ENCODE measurements at regions not wholly inside any gene's neighbourhood (a gene's known extent, or its start where the extent isn't known, plus 50 kb on each side); places are given as distances from the start of the nearest gene placed in this dataset.

- Histone ChIP-seq H3K4me3 (ENCODE audit: low read depth in 2 of 2, low read length in 1 of 2) (no peak overlapping the region), H3K4me2 (no peak overlapping the region), H3F3A (replicated peaks; ENCODE audit: insufficient read depth) (no peaks in the 10 kb centered on the region), H3K27me3 (ENCODE audit: insufficient read depth) (no peaks in the 10 kb centered on the region), H3K4me1 (ENCODE audit: control insufficient read depth in 1 of 2, insufficient read depth in 2 of 2, low read depth in 1 of 2, low read length in 1 of 2) (no peaks in the 10 kb centered on the region), H3K27ac (ENCODE audit: low read depth in 2 of 2, low read length in 1 of 2) (no peak overlapping the region), H3K9me3 (no peaks in the 10 kb centered on the region), H3K9ac (no peak overlapping the region), H3K36me3 (replicated peaks in 1 of 2; ENCODE audit: control insufficient read depth in 1 of 2, insufficient read depth in 2 of 2, low read length in 1 of 2) (no peaks in the 10 kb centered on the region), H2AFZ (ENCODE audit: low read depth) (no peak overlapping the region), H3K9me2 (no peaks in the 10 kb centered on the region), H3K79me2 (ENCODE audit: insufficient read depth) (no peaks in the 10 kb centered on the region), H4K20me1 (ENCODE audit: insufficient read depth) (no peaks in the 10 kb centered on the region)
- WGBS (ENCODE audit: low lambda C conversion rate): 19% methylated on average over 3 of the region's 3 CpGs
- ChIA-PET POLR2A (no interaction called here), CTCF (no interaction called here)
- DNase-seq: no peak
- no peak for TF ChIP-seq FOSL2 (IDR thresholded peaks at IDR 0.05; ENCODE audit: borderline replicate concordance, low read depth)
- TF ChIP-seq RAD21 (IDR thresholded peaks at IDR 0.05; ENCODE audit: low read length): no peak
- TF ChIP-seq, protein P1, sequence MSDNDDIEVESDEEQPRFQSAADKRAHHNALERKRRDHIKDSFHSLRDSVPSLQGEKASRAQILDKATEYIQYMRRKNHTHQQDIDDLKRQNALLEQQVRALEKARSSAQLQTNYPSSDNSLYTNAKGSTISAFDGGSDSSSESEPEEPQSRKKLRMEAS (IDR thresholded peaks at IDR 0.05; ENCODE audit: low read depth): no peak
- TF ChIP-seq, protein P2, sequence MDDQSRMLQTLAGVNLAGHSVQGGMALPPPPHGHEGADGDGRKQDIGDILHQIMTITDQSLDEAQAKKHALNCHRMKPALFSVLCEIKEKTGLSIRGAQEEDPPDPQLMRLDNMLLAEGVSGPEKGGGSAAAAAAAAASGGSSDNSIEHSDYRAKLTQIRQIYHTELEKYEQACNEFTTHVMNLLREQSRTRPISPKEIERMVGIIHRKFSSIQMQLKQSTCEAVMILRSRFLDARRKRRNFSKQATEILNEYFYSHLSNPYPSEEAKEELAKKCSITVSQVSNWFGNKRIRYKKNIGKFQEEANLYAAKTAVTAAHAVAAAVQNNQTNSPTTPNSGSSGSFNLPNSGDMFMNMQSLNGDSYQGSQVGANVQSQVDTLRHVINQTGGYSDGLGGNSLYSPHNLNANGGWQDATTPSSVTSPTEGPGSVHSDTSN (IDR thresholded peaks at IDR 0.05): no peak
- TF ChIP-seq, protein P3, sequence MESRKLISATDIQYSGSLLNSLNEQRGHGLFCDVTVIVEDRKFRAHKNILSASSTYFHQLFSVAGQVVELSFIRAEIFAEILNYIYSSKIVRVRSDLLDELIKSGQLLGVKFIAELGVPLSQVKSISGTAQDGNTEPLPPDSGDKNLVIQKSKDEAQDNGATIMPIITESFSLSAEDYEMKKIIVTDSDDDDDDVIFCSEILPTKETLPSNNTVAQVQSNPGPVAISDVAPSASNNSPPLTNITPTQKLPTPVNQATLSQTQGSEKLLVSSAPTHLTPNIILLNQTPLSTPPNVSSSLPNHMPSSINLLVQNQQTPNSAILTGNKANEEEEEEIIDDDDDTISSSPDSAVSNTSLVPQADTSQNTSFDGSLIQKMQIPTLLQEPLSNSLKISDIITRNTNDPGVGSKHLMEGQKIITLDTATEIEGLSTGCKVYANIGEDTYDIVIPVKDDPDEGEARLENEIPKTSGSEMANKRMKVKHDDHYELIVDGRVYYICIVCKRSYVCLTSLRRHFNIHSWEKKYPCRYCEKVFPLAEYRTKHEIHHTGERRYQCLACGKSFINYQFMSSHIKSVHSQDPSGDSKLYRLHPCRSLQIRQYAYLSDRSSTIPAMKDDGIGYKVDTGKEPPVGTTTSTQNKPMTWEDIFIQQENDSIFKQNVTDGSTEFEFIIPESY (IDR thresholded peaks at IDR 0.05; ENCODE audit: borderline replicate concordance, low read depth): no peak
- TF ChIP-seq RXRA (IDR thresholded peaks at IDR 0.05; ENCODE audit: borderline replicate concordance, low read depth): no peak
- no peak for TF ChIP-seq GABPA (IDR thresholded peaks at IDR 0.05; ENCODE audit: low read depth)
- TF ChIP-seq SMC3 (IDR thresholded peaks at IDR 0.05; ENCODE audit: low read depth, low read length): no peak
Measured at GRCh38 chr5:99119326-99119725, 190.5 kb upstream of the CHD1 start.

- H3K9me3 ChIP-seq: no peaks in the 10 kb centered on the region
- H3K9ac ChIP-seq: no peak overlapping the region
- no peak for DNase-seq
- H3K4me3 ChIP-seq (ENCODE audit: low read depth in 2 of 2, low read length in 1 of 2): no peak overlapping the region
- no peaks in the 10 kb centered on the region for H3K9me2 ChIP-seq
- ChIA-PET CTCF (interaction anchor here (1.0 to 1.4 kb wide), 3 partner anchors 8 to 16 kb away, joined by 3 to 10 read pairs (median 3); no protein-coding TSS in a partner anchor), POLR2A (no interaction called here)
- no peaks in the 10 kb centered on the region for H3F3A ChIP-seq (replicated peaks; ENCODE audit: insufficient read depth)
- H3K27ac ChIP-seq (ENCODE audit: low read depth in 2 of 2, low read length in 1 of 2): no peak overlapping the region
- WGBS (ENCODE audit: low lambda C conversion rate): 45% methylated on average over 4 of the region's 4 CpGs
- H2AFZ ChIP-seq (ENCODE audit: low read depth): no peak overlapping the region
- no peaks in the 10 kb centered on the region for H3K27me3 ChIP-seq (ENCODE audit: insufficient read depth)
- H3K36me3 ChIP-seq (replicated peaks in 1 of 2; ENCODE audit: control insufficient read depth in 1 of 2, insufficient read depth in 2 of 2, low read length in 1 of 2): no peaks in the 10 kb centered on the region
- H3K4me1 ChIP-seq (ENCODE audit: control insufficient read depth in 1 of 2, insufficient read depth in 2 of 2, low read depth in 1 of 2, low read length in 1 of 2): no peaks in the 10 kb centered on the region
- H4K20me1 ChIP-seq (ENCODE audit: insufficient read depth): no peaks in the 10 kb centered on the region
- no peak overlapping the region for H3K4me2 ChIP-seq
- no peaks in the 10 kb centered on the region for H3K79me2 ChIP-seq (ENCODE audit: insufficient read depth)
- TF ChIP-seq, protein P1 (IDR thresholded peaks at IDR 0.05; ENCODE audit: low read depth): no peak
- TF ChIP-seq GATA2 (CRISPR knock-in tag; IDR thresholded peaks at IDR 0.05) (no peak), FOXJ3 (CRISPR knock-in tag; IDR thresholded peaks at IDR 0.05) (no peak), GABPA (IDR thresholded peaks at IDR 0.05; ENCODE audit: low read depth) (no peak), POLR2AphosphoS5 (IDR thresholded peaks at IDR 0.05; ENCODE audit: low read depth, low read length) (no peak), RXRA (IDR thresholded peaks at IDR 0.05; ENCODE audit: borderline replicate concordance, low read depth) (no peak), RAD21 (IDR thresholded peaks at IDR 0.05; ENCODE audit: low read length) (no peak), TEAD4 (IDR thresholded peaks at IDR 0.05; ENCODE audit: borderline replicate concordance, insufficient read depth) (no peak), RFX5 (IDR thresholded peaks at IDR 0.05; ENCODE audit: low read length) (no peak), YY1 (IDR thresholded peaks at IDR 0.05; ENCODE audit: low read depth) (no peak), EP300 (IDR thresholded peaks at IDR 0.05; ENCODE audit: borderline replicate concordance in 1 of 2, low read depth in 1 of 2, low read length in 1 of 2) (no peak), USF2 (IDR thresholded peaks at IDR 0.05; ENCODE audit: borderline replicate concordance, low read depth, low read length) (no peak), MEF2A (IDR thresholded peaks at IDR 0.05; ENCODE audit: borderline replicate concordance, low read depth) (no peak), CTCF (IDR thresholded peaks at IDR 0.05) (no peak), EZH2phosphoT487 (IDR thresholded peaks at IDR 0.05; ENCODE audit: borderline replicate concordance, low read depth) (no peak)
- TF ChIP-seq, protein P3 (IDR thresholded peaks at IDR 0.05; ENCODE audit: borderline replicate concordance, low read depth): no peak
Measured at GRCh38 chr5:99116526-99116925, 187.7 kb upstream of the CHD1 start.

Measured in SK-N-SH (cell line).